Glutamatergic neuron (in vitro differentiated cells): ENCODE measurements at regions not wholly inside any gene's neighbourhood (a gene's known extent, or its start where the extent isn't known, plus 50 kb on each side); places are given as distances from the start of the nearest gene placed in this dataset.

Experiments
- DNase-seq: peaks from one replicate; pipeline ENCODE4 v3.0.0; 2022
- H3K27ac Mint-ChIP-seq: one replicate; pipeline ENCODE4 v1.8.0; 2020; ENCODE audit warnings: mild to moderate bottlenecking, mixed read lengths, inconsistent platforms; ENCODE audit not compliant: unreplicated experiment
- H3K27me3 Mint-ChIP-seq: one replicate; pipeline ENCODE4 v1.8.0; 2020; ENCODE audit warnings: mild to moderate bottlenecking, moderate library complexity, mixed read lengths, inconsistent platforms; ENCODE audit not compliant: unreplicated experiment
- H3K36me3 Mint-ChIP-seq: one replicate; pipeline ENCODE4 v1.8.0; 2020; ENCODE audit warnings: mild to moderate bottlenecking, mixed read lengths, inconsistent platforms; ENCODE audit not compliant: unreplicated experiment
- H3K4me1 Mint-ChIP-seq: one replicate; pipeline ENCODE4 v1.8.0; 2020; ENCODE audit warnings: mild to moderate bottlenecking, low read depth, mixed read lengths, inconsistent platforms; ENCODE audit not compliant: unreplicated experiment
- H3K4me3 Mint-ChIP-seq: one replicate; pipeline ENCODE4 v1.8.0; 2020; ENCODE audit warnings: mild to moderate bottlenecking, mixed read lengths, inconsistent platforms; ENCODE audit not compliant: unreplicated experiment
- H3K9me3 Mint-ChIP-seq: one replicate; pipeline ENCODE4 v1.8.0; 2020; ENCODE audit warnings: mild to moderate bottlenecking, moderate library complexity, mixed read lengths, inconsistent platforms; ENCODE audit not compliant: unreplicated experiment
- CTCF ChIP-seq: fragments of 200-600 bp; sonication (generic); IDR thresholded peaks from one replicate; pipeline ENCODE4 v1.5.0; 2021; ENCODE audit not compliant: partially characterized antibody, unreplicated experiment

GRCh38 chr1:29475326-29475725 is 239.0 kb downstream of the PTPRU start:
- no peak for DNase-seq
- H3K4me1 Mint-ChIP-seq: peaks cover 45% of the 10 kb centered on the region
- H3K27me3 Mint-ChIP-seq: peaks cover 10% of the 10 kb centered on the region
- peaks cover 3% of the 10 kb centered on the region for H3K9me3 Mint-ChIP-seq
- no peak overlapping the region for H3K4me3 Mint-ChIP-seq
- H3K27ac Mint-ChIP-seq: no peak overlapping the region
- H3K36me3 Mint-ChIP-seq: no peaks in the 10 kb centered on the region
- no peak for TF ChIP-seq CTCF

- no peak overlapping the region for H3K27ac Mint-ChIP-seq
- H3K4me1 Mint-ChIP-seq: peaks cover 52% of the 10 kb centered on the region
- DNase-seq: no peak
- no peak overlapping the region for H3K4me3 Mint-ChIP-seq
- H3K27me3 Mint-ChIP-seq: peaks cover 10% of the 10 kb centered on the region
- no peaks in the 10 kb centered on the region for H3K36me3 Mint-ChIP-seq
- peaks cover 10% of the 10 kb centered on the region for H3K9me3 Mint-ChIP-seq
- no peak for TF ChIP-seq CTCF
Observed at GRCh38 chr1:29474274-29475244, 238.2 kb downstream of the PTPRU start.

- no peak for TF ChIP-seq CTCF
- H3K4me3 Mint-ChIP-seq: peak overlapping the region; percentile 53
- H3K9me3 Mint-ChIP-seq: peaks cover 13% of the 10 kb centered on the region
- DNase-seq: no peak
- H3K27me3 Mint-ChIP-seq: peaks cover 13% of the 10 kb centered on the region
- H3K4me1 Mint-ChIP-seq: peaks cover 50% of the 10 kb centered on the region
- no peaks in the 10 kb centered on the region for H3K36me3 Mint-ChIP-seq
- peak overlapping the region; percentile 65 for H3K27ac Mint-ChIP-seq
Observed at GRCh38 chr1:29473161-29473855, 237.0 kb downstream of the PTPRU start.

GRCh38 chr1:29471487-29472313 is 235.4 kb downstream of the PTPRU start:
- DNase-seq: peak; percentile 85
- peaks cover 13% of the 10 kb centered on the region for H3K9me3 Mint-ChIP-seq
- peak overlapping the region; percentile 60 for H3K27ac Mint-ChIP-seq
- H3K4me1 Mint-ChIP-seq: peaks cover 47% of the 10 kb centered on the region
- H3K27me3 Mint-ChIP-seq: peaks cover 13% of the 10 kb centered on the region
- TF ChIP-seq CTCF: no peak
- peak overlapping the region; percentile 10 for H3K4me3 Mint-ChIP-seq
- peaks cover 2% of the 10 kb centered on the region for H3K36me3 Mint-ChIP-seq
